HEK293 (cell line): ENCODE measurements at regions not wholly inside any gene's neighbourhood (a gene's known extent, or its start where the extent isn't known, plus 50 kb on each side); places are given as distances from the start of the nearest gene placed in this dataset.

Experiments
- CTCF ChIA-PET: fragments of 350-600 bp; formaldehyde crosslinking; extraction: SDS; loops from one replicate; lab custom pipeline; 2021; ENCODE audit warnings: antibody characterized with exemption; lab: Yijun Ruan, JAX
- POLR2A ChIA-PET: fragments of 300-600 bp; formaldehyde crosslinking; extraction: SDS; loops from one replicate; lab custom pipeline; 2020; ENCODE audit warnings: antibody characterized with exemption, inconsistent platforms; lab: Yijun Ruan, JAX
- H3K27ac ChIP-seq: fragments of 200-500 bp; sonication (Bioruptor generic); 2 replicates; pipeline ENCODE4 v1.5.1; 2014; ENCODE audit warnings: low read depth, low read length, control low read depth, inconsistent platforms; ENCODE audit errors: extremely low read depth
- H3K36me3 ChIP-seq, 2 experiments: fragments of 200-500 bp in 1 of 2; sonication (Bioruptor generic) in 1 of 2; 1 replicate in 1 of 2; 2 replicates in 1 of 2; pipeline ENCODE4 v1.5.1; 2014 to 2017; ENCODE audit warnings: inconsistent platforms in 2 of 2, low read length in 2 of 2; ENCODE audit not compliant: control insufficient read depth in 2 of 2, insufficient read depth in 1 of 2
- H3K4me1 ChIP-seq: fragments of 200-500 bp; sonication (Bioruptor generic); 2 replicates; pipeline ENCODE4 v1.5.1; 2014; ENCODE audit warnings: mild to moderate bottlenecking, low read length, inconsistent platforms; ENCODE audit not compliant: control insufficient read depth, insufficient read depth
- H3K4me3 ChIP-seq: 2 replicates; pipeline ENCODE4 v1.5.1; 2011; ENCODE audit warnings: low read depth, mild to moderate bottlenecking, control low read depth, low read length, moderate library complexity
- H3K9me3 ChIP-seq: fragments of 200-500 bp; sonication (Bioruptor generic); 2 replicates; pipeline ENCODE4 v1.5.1; 2014; ENCODE audit warnings: low read depth, low read length, inconsistent platforms; ENCODE audit not compliant: control insufficient read depth, insufficient read depth
- GLIS2 ChIP-seq: fragments of 450-650 bp; formaldehyde crosslinking; IDR thresholded peaks from 2 replicates; pipeline ENCODE4 v1.5.1; 2016; ENCODE audit warnings: missing biosample characterization, missing genetic modification characterization
- IKZF3 ChIP-seq: fragments of 450-650 bp; IDR thresholded peaks from 2 replicates; pipeline ENCODE4 v1.5.0; 2018; ENCODE audit warnings: missing biosample characterization, mild to moderate bottlenecking, missing genetic modification characterization, moderate library complexity
- KLF1 ChIP-seq: fragments of 450-650 bp; formaldehyde crosslinking; IDR thresholded peaks from 2 replicates; pipeline ENCODE4 v1.5.1; 2016; ENCODE audit warnings: missing biosample characterization, missing genetic modification characterization
- REST ChIP-seq: fragments of 450-650 bp; formaldehyde crosslinking; IDR thresholded peaks from 2 replicates; pipeline ENCODE4 v1.5.1; 2016; ENCODE audit warnings: missing biosample characterization, missing genetic modification characterization
- SP2 ChIP-seq: fragments of 450-650 bp; formaldehyde crosslinking; IDR thresholded peaks from 2 replicates; pipeline ENCODE4 v1.5.1; 2016; ENCODE audit warnings: missing biosample characterization, missing genetic modification characterization
- TSHZ1 ChIP-seq: fragments of 450-650 bp; formaldehyde crosslinking; IDR thresholded peaks from 2 replicates; pipeline ENCODE4 v1.5.1; 2016; ENCODE audit warnings: missing biosample characterization, missing genetic modification characterization, borderline replicate concordance
- ZNF266 ChIP-seq: fragments of 450-650 bp; formaldehyde crosslinking; IDR thresholded peaks from 2 replicates; pipeline ENCODE4 v1.5.1; 2016; ENCODE audit warnings: missing biosample characterization, missing genetic modification characterization, low read depth
- ZNF280C ChIP-seq: fragments of 450-650 bp; formaldehyde crosslinking; IDR thresholded peaks from 2 replicates; pipeline ENCODE4 v1.5.1; 2016; ENCODE audit warnings: missing biosample characterization, missing genetic modification characterization
- ZNF335 ChIP-seq: fragments of 450-650 bp; formaldehyde crosslinking; conservative IDR thresholded peaks from 2 replicates; pipeline ENCODE4 v1.5.1; 2016; ENCODE audit warnings: missing biosample characterization, missing genetic modification characterization
- ZNF362 ChIP-seq: fragments of 450-650 bp; formaldehyde crosslinking; IDR thresholded peaks from 2 replicates; pipeline ENCODE4 v1.5.1; 2016; ENCODE audit warnings: missing biosample characterization, missing genetic modification characterization
- ZNF391 ChIP-seq: fragments of 450-650 bp; formaldehyde crosslinking; IDR thresholded peaks from 2 replicates; pipeline ENCODE4 v1.5.1; 2016; ENCODE audit warnings: low read depth, missing biosample characterization, missing genetic modification characterization, borderline replicate concordance
- ZNF548 ChIP-seq: fragments of 450-650 bp; formaldehyde crosslinking; IDR thresholded peaks from 2 replicates; pipeline ENCODE4 v1.5.1; 2016; ENCODE audit warnings: missing biosample characterization, missing genetic modification characterization
- ZNF561 ChIP-seq: fragments of 450-650 bp; IDR thresholded peaks from 2 replicates; pipeline ENCODE4 v1.5.1; 2018; ENCODE audit warnings: missing biosample characterization, missing genetic modification characterization, borderline replicate concordance
- ZNF571 ChIP-seq: fragments of 450-650 bp; formaldehyde crosslinking; IDR thresholded peaks from 2 replicates; pipeline ENCODE4 v1.5.0; 2017; ENCODE audit warnings: missing biosample characterization, missing genetic modification characterization
- ZNF621 ChIP-seq: fragments of 450-650 bp; formaldehyde crosslinking; IDR thresholded peaks from 2 replicates; pipeline ENCODE4 v1.5.1; 2017; ENCODE audit warnings: missing biosample characterization, missing genetic modification characterization
- ZNF629 ChIP-seq: fragments of 450-650 bp; formaldehyde crosslinking; IDR thresholded peaks from 2 replicates; pipeline ENCODE4 v1.5.1; 2017; ENCODE audit warnings: missing biosample characterization, missing genetic modification characterization
- ZNF658 ChIP-seq: fragments of 450-650 bp; formaldehyde crosslinking; IDR thresholded peaks from 2 replicates; pipeline ENCODE4; 2016; ENCODE audit warnings: missing biosample characterization, missing genetic modification characterization
- ZSCAN18 ChIP-seq: fragments of 450-650 bp; formaldehyde crosslinking; IDR thresholded peaks from 2 replicates; pipeline ENCODE4 v1.5.1; 2016; ENCODE audit warnings: missing biosample characterization, missing genetic modification characterization

- Histone ChIP-seq H3K4me3 (no peak overlapping the region), H3K9me3 (no peaks in the 10 kb centered on the region), H3K4me1 (no peaks in the 10 kb centered on the region), H3K27ac (no peak overlapping the region), H3K36me3 (no peaks in the 10 kb centered on the region)
- CTCF ChIA-PET = interaction anchor here (0.5 kb wide), 1 partner anchor 35 kb away, joined by 3 read pairs; no protein-coding TSS in a partner anchor
- TF ChIP-seq ZNF266 (tag by site-specific recombination) (no peak), REST (no peak), ZNF548 (tag by site-specific recombination) (no peak), ZNF391 (tag by site-specific recombination) (no peak), GLIS2 (no peak), ZNF561 (tag by site-specific recombination) (no peak), ZNF658 (tag by site-specific recombination) (no peak), TSHZ1 (tag by site-specific recombination) (no peak), ZNF335 (tag by site-specific recombination) (no peak), IKZF3 (no peak), ZSCAN18 (tag by site-specific recombination) (no peak), SP2 (no peak), ZNF621 (tag by site-specific recombination) (no peak), ZNF280C (tag by site-specific recombination) (no peak), KLF1 (tag by site-specific recombination) (no peak), ZNF629 (tag by site-specific recombination) (no peak), ZNF571 (no peak), ZNF362 (tag by site-specific recombination) (no peak)
- POLR2A ChIA-PET = no interaction called here
Measured at GRCh38 chr9:16075696-16076095, 522.9 kb downstream of the CCDC171 start.
